Neural cell (in vitro differentiated cells): ENCODE measurements at regions not wholly inside any gene's neighbourhood (a gene's known extent, or its start where the extent isn't known, plus 50 kb on each side); places are given as distances from the start of the nearest gene placed in this dataset.

ENCODE experiments used
- H2AFZ ChIP-seq: fragments of 200-600, 300-800 bp; sonication (generic), shearing (Covaris generic); 2 replicates; pipeline ENCODE4 v1.6.0; 2014; ENCODE audit warnings: low read depth, mild to moderate bottlenecking, antibody characterized with exemption, low read length, moderate library complexity
- H3F3A ChIP-seq: fragments of 200-600 bp; shearing (Covaris generic); 2 replicates; pipeline ENCODE4 v1.6.1; 2016; ENCODE audit warnings: mild to moderate bottlenecking, moderate library complexity, mixed read lengths, antibody characterized with exemption, low read length; ENCODE audit not compliant: insufficient read depth, poor library complexity, severe bottlenecking
- H3K27ac ChIP-seq: fragments of 200-600, 300-800 bp; sonication (generic), shearing (Covaris generic); 2 replicates; pipeline ENCODE4 v1.5.1; 2014; ENCODE audit warnings: mild to moderate bottlenecking, low read length, moderate library complexity
- H3K27me3 ChIP-seq: fragments of 300-800, 200-600 bp; sonication (generic), shearing (Covaris generic); 2 replicates; pipeline ENCODE4 v1.6.0; 2014; ENCODE audit warnings: mild to moderate bottlenecking, low read depth, low read length, moderate library complexity; ENCODE audit not compliant: insufficient read depth
- H3K36me3 ChIP-seq: fragments of 300-800, 200-600 bp; sonication (generic), shearing (Covaris generic); 2 replicates; pipeline ENCODE4 v1.5.1; 2014; ENCODE audit warnings: mild to moderate bottlenecking, antibody characterized with exemption, low read length, moderate library complexity; ENCODE audit not compliant: insufficient read depth
- H3K4me2 ChIP-seq: fragments of 300-800, 200-600 bp; sonication (generic), shearing (Covaris generic); 2 replicates; pipeline ENCODE4 v1.6.0; 2014; ENCODE audit warnings: mild to moderate bottlenecking, low read length
- H3K4me3 ChIP-seq: fragments of 300-800, 200-600 bp; sonication (generic), shearing (Covaris generic); 2 replicates; pipeline ENCODE4 v1.5.1; 2014; ENCODE audit warnings: mild to moderate bottlenecking, low read length, moderate library complexity
- H3K79me2 ChIP-seq: fragments of 200-600 bp; shearing (Covaris generic); replicated peaks from 2 replicates; pipeline ENCODE4 v1.6.0; 2014; ENCODE audit warnings: mild to moderate bottlenecking, low read length, moderate library complexity; ENCODE audit not compliant: insufficient read depth
- H3K9ac ChIP-seq: fragments of 300-800, 200-600 bp; sonication (generic), shearing (Covaris generic); 2 replicates; pipeline ENCODE4 v1.6.1; 2016; ENCODE audit warnings: mild to moderate bottlenecking, low read length, mixed read lengths
- H3K9me2 ChIP-seq: fragments of 200-600 bp; shearing (Covaris generic); 2 replicates; pipeline ENCODE4 v1.6.1; 2016; ENCODE audit warnings: mild to moderate bottlenecking, low read length, mixed read lengths; ENCODE audit not compliant: insufficient read depth
- H3K9me3 ChIP-seq: fragments of 200-600, 300-800 bp; sonication (generic), shearing (Covaris generic); 2 replicates; pipeline ENCODE4 v1.6.1; 2016; ENCODE audit warnings: mild to moderate bottlenecking, mixed run types, low read length, moderate library complexity, mixed read lengths
- H4K20me1 ChIP-seq: fragments of 200-600 bp; shearing (Covaris generic); 2 replicates; pipeline ENCODE4 v1.6.1; 2016; ENCODE audit warnings: mild to moderate bottlenecking, mixed run types; ENCODE audit not compliant: insufficient read depth
- CTCF ChIP-seq: fragments of 450-650 bp; IDR thresholded peaks from 2 replicates; pipeline ENCODE4 v1.5.1; 2014; ENCODE audit warnings: antibody characterized with exemption, mild to moderate bottlenecking, moderate library complexity; ENCODE audit not compliant: poor library complexity, severe bottlenecking
- EP300 ChIP-seq: fragments of 450-650 bp; conservative IDR thresholded peaks from 2 replicates; pipeline ENCODE4 v1.6.1; 2014; ENCODE audit warnings: antibody characterized with exemption, mild to moderate bottlenecking, moderate library complexity; ENCODE audit not compliant: poor library complexity, severe bottlenecking
- EZH2 ChIP-seq: fragments of 200-600, 300-800 bp; shearing (Covaris generic), sonication (generic); IDR thresholded peaks from 2 replicates; pipeline ENCODE4 v1.6.1; 2014; ENCODE audit warnings: antibody characterized with exemption, low read length, borderline replicate concordance, mild to moderate bottlenecking; ENCODE audit not compliant: insufficient read depth, poor library complexity, severe bottlenecking
- MXI1 ChIP-seq: fragments of 450-650 bp; conservative IDR thresholded peaks from 2 replicates; pipeline ENCODE4 v1.6.1; 2014; ENCODE audit warnings: antibody characterized with exemption, mild to moderate bottlenecking; ENCODE audit not compliant: poor library complexity, severe bottlenecking
- POLR2AphosphoS5 ChIP-seq: IDR thresholded peaks from 2 replicates; pipeline ENCODE4 v1.6.1; 2012
- RAD21 ChIP-seq: fragments of 450-650 bp; conservative IDR thresholded peaks from 2 replicates; pipeline ENCODE4 v1.6.1; 2014; ENCODE audit warnings: antibody characterized with exemption, mild to moderate bottlenecking, moderate library complexity
- REST ChIP-seq: IDR thresholded peaks from 2 replicates; pipeline ENCODE4 v1.6.1; 2012; ENCODE audit warnings: borderline replicate concordance
- SMC3 ChIP-seq: fragments of 450-650 bp; conservative IDR thresholded peaks from 2 replicates; pipeline ENCODE4 v1.6.1; 2014; ENCODE audit warnings: antibody characterized with exemption, mild to moderate bottlenecking, moderate library complexity; ENCODE audit not compliant: poor library complexity
- TAF1 ChIP-seq: IDR thresholded peaks from 2 replicates; pipeline ENCODE4 v1.6.1; 2012; ENCODE audit warnings: low read depth

GRCh38 chr4:20109391-20109790 is 142.3 kb upstream of the SLIT2 start:
- no peaks in the 10 kb centered on the region for H3K36me3 ChIP-seq
- no peak overlapping the region for H3K4me2 ChIP-seq
- no peak overlapping the region for H3K9ac ChIP-seq
- H3K4me3 ChIP-seq: no peak overlapping the region
- H2AFZ ChIP-seq: no peak overlapping the region
- TF ChIP-seq EP300: no peak
- no peak for TF ChIP-seq EZH2
- no peak for TF ChIP-seq TAF1
- TF ChIP-seq SMC3: no peak
- no peak for TF ChIP-seq REST
- no peak for TF ChIP-seq MXI1
- no peak for TF ChIP-seq POLR2AphosphoS5
- no peak for TF ChIP-seq CTCF
- TF ChIP-seq RAD21: no peak
- no peaks in the 10 kb centered on the region for H3K9me3 ChIP-seq
- no peaks in the 10 kb centered on the region for H4K20me1 ChIP-seq
- H3K79me2 ChIP-seq: no peaks in the 10 kb centered on the region
- H3K27ac ChIP-seq: no peak overlapping the region
- H3K9me2 ChIP-seq: no peaks in the 10 kb centered on the region
- no peaks in the 10 kb centered on the region for H3F3A ChIP-seq
- H3K27me3 ChIP-seq: no peaks in the 10 kb centered on the region

- no peak overlapping the region for H3K4me3 ChIP-seq
- H3K9ac ChIP-seq: no peak overlapping the region
- no peaks in the 10 kb centered on the region for H3K27me3 ChIP-seq
- TF ChIP-seq REST: no peak
- TF ChIP-seq EP300: no peak
- TF ChIP-seq MXI1: no peak
- no peaks in the 10 kb centered on the region for H4K20me1 ChIP-seq
- H3K9me3 ChIP-seq: no peaks in the 10 kb centered on the region
- H3K9me2 ChIP-seq: no peaks in the 10 kb centered on the region
- H3K4me2 ChIP-seq: no peak overlapping the region
- no peak overlapping the region for H3K27ac ChIP-seq
- H3F3A ChIP-seq: no peaks in the 10 kb centered on the region
- H2AFZ ChIP-seq: no peak overlapping the region
- H3K36me3 ChIP-seq: no peaks in the 10 kb centered on the region
- no peaks in the 10 kb centered on the region for H3K79me2 ChIP-seq
These were observed 144.8 kb upstream of the SLIT2 start for GRCh38 chr4:20106921-20107320.
